ENCODE measurements at regions not wholly inside any gene's neighbourhood (a gene's known extent, or its start where the extent isn't known, plus 50 kb on each side); places are given as distances from the start of the nearest gene placed in this dataset.
A peak's percentile ranks its signal among the peaks of the same experiment; 100 is the strongest.

GRCh38 chr6:4404415-4404814 lies 269.0 kb upstream of the ECI2 start:
- Histone ChIP-seq H3K9me3 (replicated peaks; ENCODE audit: control insufficient read depth, insufficient read depth, low read length) (no peaks in the 10 kb centered on the region), H3K4me3 (replicated peaks in 1 of 3; ENCODE audit: insufficient read depth in 1 of 3, low read depth in 1 of 3, low read length in 3 of 3) (no peak overlapping the region), H3K27ac (ENCODE audit: insufficient read depth, low read depth, low read length) (no peak overlapping the region), H3K79me2 (ENCODE audit: control insufficient read depth, insufficient read depth, low read length) (no peaks in the 10 kb centered on the region), H3K9me1 (replicated peaks; ENCODE audit: control insufficient read depth, extremely low read depth, insufficient read depth, low read length) (no peaks in the 10 kb centered on the region), H3K9ac (replicated peaks; ENCODE audit: extremely low read depth, insufficient read depth, low read length) (no peak overlapping the region), H2AFZ (ENCODE audit: low read depth, low read length) (no peak overlapping the region), H3K27me3 (ENCODE audit: control insufficient read depth in 2 of 2, insufficient read depth in 2 of 2, low read length in 2 of 2) (no peaks in the 10 kb centered on the region), H4K20me1 (replicated peaks; ENCODE audit: control insufficient read depth, extremely low read depth, insufficient read depth, low read length) (no peaks in the 10 kb centered on the region), H3K4me2 (ENCODE audit: insufficient read depth, low read length) (no peak overlapping the region), H3K4me1 (ENCODE audit: control insufficient read depth, extremely low read depth, insufficient read depth, low read length) (no peaks in the 10 kb centered on the region), H3K36me3 (ENCODE audit: control insufficient read depth in 2 of 2, extremely low read depth in 1 of 2, insufficient read depth in 2 of 2, low read length in 2 of 2) (no peaks in the 10 kb centered on the region)
- FAIRE-seq = no peak
- DNase-seq (ENCODE audit: low read depth, low spot score) = no peak
- intact Hi-C loops (cut with micrococcal nuclease) (no loop called here), dilution Hi-C loops (cut with MboI; ENCODE audit: extremely low pct_ligation_motif_present, low sequenced_read_pairs) (no loop called here)
- POLR2A ChIA-PET = no interaction called here
- no TSS peak for BruUV-seq (replicated peaks)
- TF ChIP-seq GATA2 (IDR thresholded peaks at IDR 0.05; ENCODE audit: insufficient read depth, insufficient read length, low read depth, low read length) = no peak
- CTCF ChIA-PET = no interaction called here

DNA sequence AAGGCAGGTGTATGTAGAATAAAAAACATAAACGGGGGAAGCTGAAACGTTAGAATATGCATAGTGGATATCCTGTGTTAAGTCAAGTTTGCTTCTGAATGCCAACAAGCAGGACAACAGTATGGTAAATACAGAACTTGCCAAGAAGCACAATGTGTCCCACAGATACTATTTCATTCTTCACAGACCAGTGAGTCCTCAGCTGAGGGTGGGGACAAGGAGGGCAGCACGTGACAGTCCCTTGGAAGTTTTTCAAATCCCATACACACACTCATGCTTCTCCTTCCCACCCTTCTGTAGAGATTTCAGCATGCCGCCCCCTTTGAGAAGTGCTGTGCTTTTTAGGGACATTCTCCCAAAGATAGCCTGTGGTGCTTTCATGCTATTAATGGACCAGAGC lies 268.5 kb upstream of the ECI2 start:
- no TSS peak for BruUV-seq (replicated peaks)
- Histone ChIP-seq H3K4me2 (ENCODE audit: insufficient read depth, low read length) (no peak overlapping the region), H3K36me3 (ENCODE audit: control insufficient read depth in 2 of 2, extremely low read depth in 1 of 2, insufficient read depth in 2 of 2, low read length in 2 of 2) (no peaks in the 10 kb centered on the region), H2AFZ (ENCODE audit: low read depth, low read length) (no peak overlapping the region), H3K27ac (ENCODE audit: insufficient read depth, low read depth, low read length) (no peak overlapping the region), H3K27me3 (ENCODE audit: control insufficient read depth in 2 of 2, insufficient read depth in 2 of 2, low read length in 2 of 2) (no peaks in the 10 kb centered on the region), H3K4me1 (ENCODE audit: control insufficient read depth, extremely low read depth, insufficient read depth, low read length) (no peaks in the 10 kb centered on the region), H3K9me1 (replicated peaks; ENCODE audit: control insufficient read depth, extremely low read depth, insufficient read depth, low read length) (no peaks in the 10 kb centered on the region), H3K79me2 (ENCODE audit: control insufficient read depth, insufficient read depth, low read length) (no peaks in the 10 kb centered on the region), H3K4me3 (replicated peaks in 1 of 3; ENCODE audit: insufficient read depth in 1 of 3, low read depth in 1 of 3, low read length in 3 of 3) (no peak overlapping the region), H4K20me1 (replicated peaks; ENCODE audit: control insufficient read depth, extremely low read depth, insufficient read depth, low read length) (no peaks in the 10 kb centered on the region), H3K9me3 (replicated peaks; ENCODE audit: control insufficient read depth, insufficient read depth, low read length) (no peaks in the 10 kb centered on the region), H3K9ac (replicated peaks; ENCODE audit: extremely low read depth, insufficient read depth, low read length) (no peak overlapping the region)
- DNase-seq (ENCODE audit: low read depth, low spot score) = no peak
- ChIA-PET CTCF (no interaction called here), POLR2A (no interaction called here)
- intact Hi-C loops (cut with micrococcal nuclease) = no loop called here
- peak; percentile 8 for FAIRE-seq
- dilution Hi-C loops (cut with MboI; ENCODE audit: extremely low pct_ligation_motif_present, low sequenced_read_pairs) = no loop called here
- TF ChIP-seq POLR2AphosphoS5 (IDR thresholded peaks at IDR 0.05; ENCODE audit: insufficient read depth, low read depth, low read length) (no peak), MYC (IDR thresholded peaks at IDR 0.05; ENCODE audit: low read depth, low read length) (no peak), EZH2 (IDR thresholded peaks at IDR 0.05; ENCODE audit: borderline replicate concordance, low read depth, low read length, severe bottlenecking) (no peak), POLR2A (IDR thresholded peaks at IDR 0.05; ENCODE audit: low read depth, low read length) (no peak), FOS (IDR thresholded peaks at IDR 0.05; ENCODE audit: borderline replicate concordance, insufficient read depth, low read length) (no peak), JUN (IDR thresholded peaks at IDR 0.05; ENCODE audit: borderline replicate concordance, insufficient read depth, insufficient read length, low read depth) (no peak), GATA2 (IDR thresholded peaks at IDR 0.05; ENCODE audit: insufficient read depth, insufficient read length, low read depth, low read length) (no peak)
- TF ChIP-seq, protein P1, sequence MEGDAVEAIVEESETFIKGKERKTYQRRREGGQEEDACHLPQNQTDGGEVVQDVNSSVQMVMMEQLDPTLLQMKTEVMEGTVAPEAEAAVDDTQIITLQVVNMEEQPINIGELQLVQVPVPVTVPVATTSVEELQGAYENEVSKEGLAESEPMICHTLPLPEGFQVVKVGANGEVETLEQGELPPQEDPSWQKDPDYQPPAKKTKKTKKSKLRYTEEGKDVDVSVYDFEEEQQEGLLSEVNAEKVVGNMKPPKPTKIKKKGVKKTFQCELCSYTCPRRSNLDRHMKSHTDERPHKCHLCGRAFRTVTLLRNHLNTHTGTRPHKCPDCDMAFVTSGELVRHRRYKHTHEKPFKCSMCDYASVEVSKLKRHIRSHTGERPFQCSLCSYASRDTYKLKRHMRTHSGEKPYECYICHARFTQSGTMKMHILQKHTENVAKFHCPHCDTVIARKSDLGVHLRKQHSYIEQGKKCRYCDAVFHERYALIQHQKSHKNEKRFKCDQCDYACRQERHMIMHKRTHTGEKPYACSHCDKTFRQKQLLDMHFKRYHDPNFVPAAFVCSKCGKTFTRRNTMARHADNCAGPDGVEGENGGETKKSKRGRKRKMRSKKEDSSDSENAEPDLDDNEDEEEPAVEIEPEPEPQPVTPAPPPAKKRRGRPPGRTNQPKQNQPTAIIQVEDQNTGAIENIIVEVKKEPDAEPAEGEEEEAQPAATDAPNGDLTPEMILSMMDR (IDR thresholded peaks at IDR 0.05; ENCODE audit: extremely low read depth in 1 of 2, insufficient read depth in 1 of 2, low read depth in 1 of 2, low read length in 2 of 2) = no peak
- TF ChIP-seq, protein P2, sequence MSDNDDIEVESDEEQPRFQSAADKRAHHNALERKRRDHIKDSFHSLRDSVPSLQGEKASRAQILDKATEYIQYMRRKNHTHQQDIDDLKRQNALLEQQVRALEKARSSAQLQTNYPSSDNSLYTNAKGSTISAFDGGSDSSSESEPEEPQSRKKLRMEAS (IDR thresholded peaks at IDR 0.05; ENCODE audit: insufficient read depth, insufficient read length) = no peak
